IMR-90 (cell line): ENCODE measurements at regions not wholly inside any gene's neighbourhood (a gene's known extent, or its start where the extent isn't known, plus 50 kb on each side); places are given as distances from the start of the nearest gene placed in this dataset.

Experiments used
- ATAC-seq: fragments of 200-7000 bp; cut with Tn5 transposase; 2 replicates; pipeline ENCODE4 v1.9.1; 2020; ENCODE audit warnings: low read depth, mild to moderate bottlenecking, moderate library complexity
- BruUV-seq: library from RNA; stranded (reverse); fragments of 400-500 nt; replicated peaks from 2 replicates; lab custom pipeline; 2021; lab: Mats Ljungman, UMichigan
- CTCF ChIA-PET: fragments of 300-600 bp; formaldehyde crosslinking; extraction: SDS; loops from one replicate; lab custom pipeline; 2021; ENCODE audit warnings: antibody characterized with exemption; lab: Yijun Ruan, JAX
- POLR2A ChIA-PET: fragments of 300-600 bp; sonication (Branson Sonifier 250); formaldehyde crosslinking; loops from one replicate; lab custom pipeline; 2022; ENCODE audit warnings: antibody characterized with exemption; ENCODE audit not compliant: unreplicated experiment; lab: Charles Lee
- DNase-seq: peaks from one replicate; pipeline ENCODE4 v3.0.0; 2013
- H2AFZ ChIP-seq: replicated peaks from 2 replicates; pipeline ENCODE3; 2013; ENCODE audit warnings: low read length, mild to moderate bottlenecking; ENCODE audit not compliant: poor library complexity
- H2AK5ac ChIP-seq: 2 replicates; pipeline ENCODE4 v1.6.1; 2013; ENCODE audit warnings: low read depth, low read length, inconsistent platforms
- H2AK9ac ChIP-seq: replicated peaks from 2 replicates; pipeline ENCODE3; 2013; ENCODE audit warnings: mild to moderate bottlenecking, low read depth, low read length, moderate library complexity; ENCODE audit not compliant: poor library complexity
- H2BK120ac ChIP-seq: 2 replicates; pipeline ENCODE4 v1.6.1; 2013; ENCODE audit warnings: low read depth, low read length, inconsistent platforms
- H2BK15ac ChIP-seq: 3 replicates; pipeline ENCODE4 v1.6.1; 2013; ENCODE audit warnings: low read depth, low read length, inconsistent platforms
- H2BK20ac ChIP-seq: 2 replicates; pipeline ENCODE4 v1.6.1; 2013; ENCODE audit warnings: low read depth, mild to moderate bottlenecking, inconsistent platforms, low read length, moderate library complexity
- H2BK5ac ChIP-seq: 2 replicates; pipeline ENCODE4 v1.6.1; 2013; ENCODE audit warnings: mild to moderate bottlenecking, low read depth, low read length, inconsistent platforms; ENCODE audit not compliant: poor library complexity, severe bottlenecking
- H3K14ac ChIP-seq: replicated peaks from 2 replicates; pipeline ENCODE4 v1.6.1; 2013; ENCODE audit warnings: low read depth, low read length, inconsistent platforms
- H3K18ac ChIP-seq: 2 replicates; pipeline ENCODE4 v1.6.1; 2013; ENCODE audit warnings: low read depth, low read length, control low read depth
- H3K23ac ChIP-seq: 2 replicates; pipeline ENCODE4 v1.6.1; 2013; ENCODE audit warnings: low read depth, low read length, inconsistent platforms
- H3K27ac ChIP-seq: 2 replicates; pipeline ENCODE4 v1.5.1; 2013; ENCODE audit warnings: mild to moderate bottlenecking, control low read depth, low read length; ENCODE audit not compliant: insufficient read depth
- H3K27me3 ChIP-seq: 2 replicates; pipeline ENCODE4 v1.6.1; 2013; ENCODE audit warnings: low read length; ENCODE audit not compliant: control insufficient read depth, insufficient read depth
- H3K36me3 ChIP-seq: 2 replicates; pipeline ENCODE4 v1.6.1; 2013; ENCODE audit warnings: low read length, mixed read lengths; ENCODE audit not compliant: control insufficient read depth, insufficient read depth
- H3K4ac ChIP-seq: 2 replicates; pipeline ENCODE4 v1.6.1; 2013; ENCODE audit warnings: low read depth, low read length, inconsistent platforms
- H3K4me1 ChIP-seq: 2 replicates; pipeline ENCODE4 v1.6.1; 2013; ENCODE audit warnings: low read length, mixed read lengths; ENCODE audit not compliant: control insufficient read depth, insufficient read depth
- H3K4me2 ChIP-seq: 2 replicates; pipeline ENCODE4 v1.6.1; 2013; ENCODE audit warnings: low read depth, mild to moderate bottlenecking, control low read depth, low read length, moderate library complexity
- H3K4me3 ChIP-seq: 2 replicates; pipeline ENCODE4 v1.5.1; 2013; ENCODE audit warnings: low read depth, mild to moderate bottlenecking, control low read depth, low read length, moderate library complexity; ENCODE audit not compliant: insufficient read depth
- H3K56ac ChIP-seq: 2 replicates; pipeline ENCODE4 v1.6.1; 2013; ENCODE audit warnings: low read length, inconsistent platforms; ENCODE audit not compliant: insufficient read depth; ENCODE audit errors: extremely low read depth
- H3K79me1 ChIP-seq, 2 experiments: 2 replicates each; pipeline ENCODE4 v1.6.1; 2013; ENCODE audit warnings: low read length in 2 of 2, inconsistent platforms in 1 of 2, low read depth in 1 of 2
- H3K9ac ChIP-seq: 2 replicates; pipeline ENCODE4 v1.6.1; 2013; ENCODE audit warnings: low read depth, low read length, control low read depth
- H3K9me1 ChIP-seq: 2 replicates; pipeline ENCODE4 v1.6.1; 2013; ENCODE audit warnings: low read length, inconsistent platforms; ENCODE audit not compliant: insufficient read depth
- H3K9me3 ChIP-seq: 2 replicates; pipeline ENCODE4 v1.6.1; 2013; ENCODE audit warnings: low read length; ENCODE audit not compliant: control insufficient read depth, insufficient read depth
- H4K20me1 ChIP-seq: 2 replicates; pipeline ENCODE4 v1.6.1; 2013; ENCODE audit warnings: low read length, inconsistent platforms; ENCODE audit not compliant: insufficient read depth
- H4K5ac ChIP-seq: 2 replicates; pipeline ENCODE4 v1.6.1; 2013; ENCODE audit warnings: mild to moderate bottlenecking, low read depth, low read length, control low read depth
- H4K8ac ChIP-seq, 2 experiments: 2 replicates each; pipeline ENCODE4 v1.6.1; 2013; ENCODE audit warnings: low read depth in 2 of 2, low read length in 2 of 2, control low read depth in 1 of 2, inconsistent platforms in 1 of 2
- H4K91ac ChIP-seq: 2 replicates; pipeline ENCODE4 v1.6.1; 2013; ENCODE audit warnings: low read depth, low read length, inconsistent platforms; ENCODE audit not compliant: insufficient read depth
- ELK1 ChIP-seq: fragments of 150-350 bp; IDR thresholded peaks from 2 replicates; pipeline ENCODE4 v1.6.1; 2016; ENCODE audit warnings: low read depth, mild to moderate bottlenecking, low read length, moderate library complexity, borderline replicate concordance
- FOS ChIP-seq: fragments of 150-350 bp; IDR thresholded peaks from 2 replicates; pipeline ENCODE4 v1.6.1; 2016; ENCODE audit warnings: low read depth, low read length
- MAZ ChIP-seq: IDR thresholded peaks from 2 replicates; pipeline ENCODE4 v1.6.1; 2012; ENCODE audit warnings: low read depth, mild to moderate bottlenecking, low read length, improper control_type of control experiment, moderate library complexity, borderline replicate concordance
- NFE2L2 ChIP-seq: fragments of 150-350 bp; IDR thresholded peaks from 2 replicates; pipeline ENCODE4 v1.6.1; 2016; ENCODE audit warnings: low read depth, mild to moderate bottlenecking, low read length
- POLR2A ChIP-seq: IDR thresholded peaks from 2 replicates; pipeline ENCODE4 v1.6.1; 2012; ENCODE audit warnings: mild to moderate bottlenecking, low read depth, low read length
- RFX5 ChIP-seq: IDR thresholded peaks from 2 replicates; pipeline ENCODE4 v1.8.0; 2012; ENCODE audit warnings: low read depth, mild to moderate bottlenecking, low read length, moderate library complexity
- USF2 ChIP-seq: fragments of 150-350 bp; IDR thresholded peaks from 2 replicates; pipeline ENCODE4 v1.6.1; 2017; ENCODE audit warnings: mild to moderate bottlenecking, antibody characterized with exemption, low read length, low read depth
- WGBS, 2 experiments: methylation state at CpG; one replicate each; pipeline versions ENCODE4 v1.1.5 to v1.1.7; 2013; ENCODE audit warnings: missing lambda C conversion rate in 2 of 2; ENCODE audit not compliant: insufficient read length in 1 of 2; ENCODE audit errors: extremely low coverage in 2 of 2; 5-methylcytosine and 5-hydroxymethylcytosine counted together
- dilution Hi-C: fragments of 300-500 bp; cut with HindIII; formaldehyde crosslinking; loops from one replicate; pipeline ENCODE4 v1.14.3; 2018; ENCODE audit warnings: low sequenced_read_pairs; ENCODE audit not compliant: unreplicated experiment
- in situ Hi-C: fragments of 300-500 bp; cut with MboI; formaldehyde crosslinking; loops from 3 replicates; pipeline ENCODE4 v1.14.3; 2019; ENCODE audit warnings: low sequenced_read_pairs, inconsistent platforms, mixed read lengths
- intact Hi-C: fragments of 100-400 bp; cut with micrococcal nuclease; formaldehyde crosslinking; loops from 2 replicates; pipeline ENCODE4 v1.10.0; 2022

GRCh38 chr5:85278193-85278592, 893.5 kb upstream of the EDIL3 start:
- Histone ChIP-seq H3K18ac (no peak overlapping the region), H2BK15ac (no peak overlapping the region), H3K4me1 (no peaks in the 10 kb centered on the region), H3K79me1 (no peaks in the 10 kb centered on the region), H3K27ac (no peak overlapping the region), H4K5ac (no peak overlapping the region), H2AFZ (no peak overlapping the region), H3K4me3 (no peak overlapping the region), H3K23ac (no peak overlapping the region), H4K91ac (no peak overlapping the region), H4K20me1 (no peaks in the 10 kb centered on the region), H3K27me3 (no peaks in the 10 kb centered on the region), H2AK5ac (no peak overlapping the region), H3K4ac (no peak overlapping the region), H2BK20ac (no peak overlapping the region), H3K4me2 (no peak overlapping the region), H2BK5ac (no peak overlapping the region), H4K8ac (no peak overlapping the region), H3K36me3 (no peaks in the 10 kb centered on the region), H3K9ac (no peak overlapping the region), H2BK120ac (no peak overlapping the region), H3K9me1 (no peaks in the 10 kb centered on the region), H3K14ac (no peak overlapping the region), H3K9me3 (no peaks in the 10 kb centered on the region; the same call in 1 of the 2 replicates), H3K56ac (no peak overlapping the region), H2AK9ac (no peak overlapping the region)
- ATAC-seq (no peak), DNase-seq (no peak)
- dilution Hi-C loops: no loop called here
- BruUV-seq: no TSS peak
- POLR2A ChIA-PET: no interaction called here
- intact Hi-C loops: no loop called here
- TF ChIP-seq NFE2L2: no peak
- no peak for TF ChIP-seq ELK1
- TF ChIP-seq POLR2A: no peak
- no peak for TF ChIP-seq RFX5
- TF ChIP-seq USF2: no peak
- TF ChIP-seq FOS: no peak
- no peak for TF ChIP-seq MAZ
- CTCF ChIA-PET: no interaction called here
- in situ Hi-C loops: no loop called here
- no CpG with 5 or more reads among the region's 1 CpG for WGBS, 2 experiments
